Activated T-cell treated with anti-CD3 and anti-CD28 coated beads, Interleukin-2, amount 50 U/mL, for 1 hour (primary cell): ENCODE measurements at regions not wholly inside any gene's neighbourhood (a gene's known extent, or its start where the extent isn't known, plus 50 kb on each side); places are given as distances from the start of the nearest gene placed in this dataset.

ENCODE experiments used
- DNase-seq: peaks from one replicate; pipeline ENCODE4 v3.0.0-alpha.2; 2020

DNA sequence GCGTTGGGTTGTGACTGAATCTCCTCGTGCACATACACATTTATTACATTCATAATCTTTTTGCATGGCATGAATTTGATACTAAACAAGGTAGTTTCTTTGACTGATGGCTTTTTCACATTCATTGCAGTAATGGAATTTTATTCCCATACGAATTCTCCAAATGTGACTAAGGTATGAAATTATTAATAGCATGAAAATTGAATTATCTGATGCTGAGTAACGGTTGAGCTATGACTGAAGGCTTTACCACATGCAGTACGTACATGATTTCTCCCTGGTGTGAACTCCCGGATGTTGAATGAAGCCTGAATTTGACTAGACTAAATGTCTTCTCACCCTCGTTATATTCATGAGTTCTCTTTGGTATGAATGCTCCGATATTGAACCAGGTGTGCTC lies 104.4 kb upstream of the C1GALT1 start:
- DNase-seq: no peak

- no peak for DNase-seq
Observed at GRCh38 chr7:7080802-7081201, 101.5 kb upstream of the C1GALT1 start.

DNA sequence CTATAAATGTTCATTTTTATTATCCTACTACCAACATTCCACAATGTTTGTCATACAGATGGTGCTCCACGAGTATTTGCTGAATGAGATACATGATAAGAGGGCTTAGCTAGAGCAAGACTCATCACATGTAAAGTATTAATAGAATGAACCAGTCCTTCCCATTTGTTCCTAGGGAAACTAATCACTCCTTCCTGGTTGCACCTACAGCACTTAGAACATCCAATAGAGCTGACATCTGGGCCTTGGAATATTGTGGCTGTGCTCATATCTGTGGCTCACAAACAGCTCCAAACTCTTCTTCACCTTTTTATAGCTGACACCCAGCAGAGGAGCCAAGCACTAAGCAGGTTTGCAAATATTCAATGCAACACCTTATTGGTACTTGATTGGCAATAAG lies 91.9 kb upstream of the C1GALT1 start:
- no peak for DNase-seq

GRCh38 chr7:7098280-7098818 lies 84.0 kb upstream of the C1GALT1 start:
- DNase-seq: no peak

DNA sequence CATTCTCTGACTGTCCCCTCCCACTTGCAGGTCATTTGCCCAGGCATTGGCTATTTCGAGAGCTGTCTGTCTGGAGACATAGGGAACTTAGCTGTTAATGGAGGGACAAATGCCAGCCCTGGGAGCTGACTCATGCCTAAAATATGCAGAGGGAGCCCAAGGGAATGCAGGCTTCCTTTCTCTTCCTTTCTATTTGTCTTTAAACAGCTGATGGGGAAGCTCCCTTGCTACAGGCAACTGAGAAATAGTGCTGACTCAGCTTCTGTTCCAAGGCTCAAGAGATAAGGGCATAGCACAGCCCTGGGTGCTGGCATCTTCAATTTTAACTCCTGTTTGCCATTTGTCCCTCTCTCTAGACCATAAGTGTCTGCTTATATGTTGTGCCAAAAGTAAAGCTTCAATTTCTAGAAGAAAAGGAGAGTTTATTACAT lies 82.7 kb upstream of the C1GALT1 start:
- no peak for DNase-seq

DNA sequence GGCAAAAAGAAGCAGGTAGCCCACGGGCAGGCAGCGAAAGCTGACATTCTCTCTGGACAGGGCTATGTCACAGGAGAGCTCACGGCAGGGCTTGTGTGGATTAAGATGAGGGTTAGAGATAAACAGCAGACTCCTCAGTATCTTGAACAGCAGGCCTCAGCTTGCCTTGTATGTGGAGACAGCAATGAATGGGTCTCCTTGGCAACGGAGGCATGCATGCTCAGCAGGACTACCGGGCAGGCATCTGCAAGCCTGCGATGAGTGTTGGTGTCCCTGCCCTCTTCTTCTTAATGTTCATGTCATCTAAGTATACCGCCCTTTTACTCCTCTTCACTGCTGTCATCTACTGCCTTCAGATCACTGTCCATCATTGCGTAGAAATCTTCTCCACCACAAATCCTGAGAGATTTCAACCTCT lies 81.9 kb upstream of the C1GALT1 start:
- DNase-seq: no peak

DNA sequence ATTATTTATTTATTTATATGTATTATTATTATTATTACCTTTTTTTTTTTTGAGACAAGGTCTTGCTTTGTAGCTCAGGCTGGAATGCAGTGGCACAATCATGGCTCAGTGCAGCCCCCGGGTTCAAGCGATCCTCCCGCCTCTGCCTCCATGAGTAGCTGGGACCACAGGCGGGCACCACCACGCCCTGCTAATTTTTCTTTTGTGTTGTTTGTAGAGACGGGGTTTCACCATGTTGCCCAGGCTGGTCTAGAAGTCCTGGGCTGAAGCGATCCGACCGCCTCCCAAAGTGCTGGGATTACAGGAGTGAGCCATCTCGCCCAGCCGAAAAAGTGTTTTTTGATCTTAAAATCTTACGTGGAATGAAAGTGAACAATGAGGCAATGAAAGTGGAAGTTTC lies 79.4 kb upstream of the C1GALT1 start:
- DNase-seq: no peak

GRCh38 chr7:7103343-7104313 lies 78.7 kb upstream of the C1GALT1 start:
- no peak for DNase-seq

GRCh38 chr7:7104314-7104698 lies 78.0 kb upstream of the C1GALT1 start:
- DNase-seq: no peak

GRCh38 chr7:7104971-7105370 lies 77.4 kb upstream of the C1GALT1 start:
- DNase-seq: no peak

DNA sequence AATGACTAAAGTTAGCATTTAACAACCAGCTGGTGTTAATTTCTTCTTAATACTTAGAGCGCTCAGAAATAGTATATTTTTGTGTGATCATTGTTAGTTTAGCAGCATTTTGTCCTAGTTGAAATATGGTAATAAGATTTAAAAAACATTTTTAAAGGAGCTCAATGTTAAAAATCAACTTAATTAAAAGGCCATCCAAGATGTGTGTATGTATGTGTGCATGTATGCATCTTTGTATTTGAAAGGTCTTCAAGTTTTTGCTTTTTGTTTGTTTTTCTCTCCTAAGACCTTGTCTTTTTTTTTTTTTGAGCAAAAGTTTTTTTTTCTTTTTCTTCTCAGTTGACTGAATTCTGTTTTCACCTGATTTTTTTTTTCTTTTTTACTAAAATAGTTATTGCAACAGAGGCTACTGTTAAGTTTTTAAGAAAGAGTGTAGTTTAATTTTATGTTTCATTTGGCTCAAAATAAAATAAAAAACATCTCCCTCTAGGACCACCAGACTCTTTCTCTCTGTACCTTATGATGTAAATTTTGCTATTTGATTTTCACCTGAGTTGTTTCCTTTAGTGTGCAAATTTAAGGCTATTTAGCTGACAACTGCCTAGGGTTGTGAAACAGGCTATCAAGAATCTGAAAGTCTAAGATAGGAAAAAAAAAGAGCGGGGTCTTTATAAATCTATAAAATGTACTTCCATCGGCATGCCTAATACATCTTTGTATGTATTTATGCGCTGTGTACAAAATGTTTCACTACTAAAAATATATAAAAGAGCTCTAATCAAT lies 76.4 kb upstream of the C1GALT1 start:
- DNase-seq: no peak

- no peak for DNase-seq
Observed at GRCh38 chr7:7108931-7109330, 73.4 kb upstream of the C1GALT1 start.

DNA sequence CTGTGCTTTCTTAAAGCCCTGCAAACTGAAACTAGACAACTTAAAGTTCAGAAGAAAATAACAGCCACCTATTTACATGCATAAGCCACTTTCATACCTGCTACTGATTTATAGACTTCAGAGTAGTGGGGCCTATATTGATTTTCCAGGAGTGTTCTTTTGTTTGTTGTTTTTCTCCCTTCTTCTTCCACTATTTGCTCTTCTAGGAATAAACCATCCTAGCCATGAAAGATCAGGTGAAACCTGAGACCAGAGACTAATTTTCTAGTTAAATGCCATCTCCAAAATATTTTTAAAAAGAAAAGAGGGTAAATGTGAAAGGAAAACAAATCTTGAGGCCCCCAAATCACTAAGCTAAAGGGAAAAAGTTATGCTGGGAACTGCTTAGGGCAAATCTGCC lies 72.4 kb upstream of the C1GALT1 start:
- no peak for DNase-seq

- no peak for DNase-seq
Observed at GRCh38 chr7:7110706-7111105, 71.6 kb upstream of the C1GALT1 start.

DNA sequence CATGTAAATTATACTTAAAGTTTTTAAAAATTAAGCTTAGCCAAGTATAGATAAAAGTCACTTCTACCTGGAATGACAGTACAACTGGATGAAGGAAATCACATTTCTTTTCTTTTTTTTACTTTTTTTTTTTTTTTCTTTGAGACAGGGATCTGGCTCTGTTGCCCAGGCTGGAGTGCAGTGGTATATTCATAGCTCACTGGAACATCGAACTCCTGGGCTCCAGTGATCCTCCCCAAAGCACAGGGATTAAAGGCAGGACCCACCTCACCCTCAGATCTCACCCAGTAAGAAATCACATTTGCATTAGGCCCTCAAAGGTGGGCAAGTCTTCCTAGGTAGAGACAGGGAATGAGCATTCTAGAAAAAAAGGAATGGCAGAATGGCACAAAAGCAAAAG lies 69.5 kb upstream of the C1GALT1 start:
- DNase-seq: no peak

DNA sequence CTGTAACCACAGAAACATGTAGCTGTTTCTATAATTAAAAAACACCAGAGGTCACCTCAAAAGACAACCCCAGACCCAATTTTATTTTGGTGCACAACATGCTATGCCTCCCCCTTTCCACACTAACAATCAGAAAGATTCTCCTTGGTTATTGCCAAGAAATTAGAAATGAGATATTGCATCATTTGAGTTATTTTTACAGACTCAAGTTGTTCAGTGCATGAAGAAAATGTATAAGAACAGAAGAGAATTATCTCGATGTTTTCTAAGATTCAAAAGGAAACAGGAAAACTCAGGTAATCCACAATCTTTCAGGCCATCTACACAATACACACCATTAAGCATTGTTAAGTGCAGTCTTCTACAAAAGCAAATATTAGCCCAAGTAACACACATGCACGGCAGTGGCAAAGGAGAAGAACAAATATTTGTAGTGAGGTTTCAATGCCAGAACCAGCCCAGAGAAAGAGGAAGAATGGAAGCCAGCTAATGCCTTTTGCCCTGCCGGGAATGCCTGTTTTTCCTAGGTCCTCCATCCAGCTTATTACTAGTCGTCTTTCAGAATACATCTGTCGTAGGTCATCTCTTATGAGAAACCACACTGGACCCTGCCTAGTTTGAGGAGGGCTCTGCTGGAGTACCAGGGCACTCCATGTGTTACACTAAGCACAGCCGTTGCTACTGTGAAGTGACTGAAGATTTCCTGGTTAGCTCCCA lies 67.6 kb upstream of the C1GALT1 start:
- no peak for DNase-seq

- no peak for DNase-seq
Observed at GRCh38 chr7:7117935-7118586, 64.3 kb upstream of the C1GALT1 start.

DNA sequence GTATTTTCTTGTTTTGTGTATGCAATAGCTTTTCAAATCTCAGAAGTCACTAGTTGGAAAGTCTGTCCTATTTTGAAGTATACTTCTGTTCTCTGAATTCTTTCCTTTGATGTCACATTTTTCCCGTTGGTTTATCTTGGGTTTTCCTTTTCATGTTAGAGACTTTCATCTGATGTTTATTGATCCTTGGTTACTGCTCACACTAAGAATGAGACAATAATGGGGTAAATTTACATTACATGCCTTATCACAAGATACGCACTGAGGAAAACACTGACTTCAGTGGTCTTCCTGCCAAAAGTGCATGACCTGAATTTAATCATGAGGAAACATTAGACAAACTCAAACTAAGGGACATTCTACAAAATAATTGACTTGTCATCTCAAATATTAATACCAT lies 63.5 kb upstream of the C1GALT1 start:
- no peak for DNase-seq

DNA sequence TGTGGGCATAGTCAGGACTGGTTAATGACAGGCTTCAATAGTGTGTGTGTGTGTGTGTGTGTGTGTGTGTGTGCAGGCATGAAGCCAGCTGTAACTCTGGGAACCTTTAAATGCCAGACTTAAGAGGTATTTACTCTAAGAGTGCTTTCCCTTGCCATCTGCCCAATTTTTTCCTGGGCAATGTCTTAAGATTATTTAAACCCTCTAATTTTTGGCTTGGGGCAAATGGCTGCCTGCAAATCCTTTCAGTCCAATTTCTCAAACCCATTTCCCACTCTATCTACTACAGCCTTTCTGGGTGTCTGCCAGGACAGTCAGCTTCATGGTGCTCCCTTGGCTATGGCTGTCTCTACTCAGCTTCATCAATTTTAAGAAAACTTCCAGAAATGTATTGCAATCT lies 62.6 kb upstream of the C1GALT1 start:
- no peak for DNase-seq

GRCh38 chr7:7122033-7122478 lies 60.3 kb upstream of the C1GALT1 start:
- DNase-seq: no peak

- no peak for DNase-seq
Observed at GRCh38 chr7:7122701-7123281, 59.6 kb upstream of the C1GALT1 start.

DNA sequence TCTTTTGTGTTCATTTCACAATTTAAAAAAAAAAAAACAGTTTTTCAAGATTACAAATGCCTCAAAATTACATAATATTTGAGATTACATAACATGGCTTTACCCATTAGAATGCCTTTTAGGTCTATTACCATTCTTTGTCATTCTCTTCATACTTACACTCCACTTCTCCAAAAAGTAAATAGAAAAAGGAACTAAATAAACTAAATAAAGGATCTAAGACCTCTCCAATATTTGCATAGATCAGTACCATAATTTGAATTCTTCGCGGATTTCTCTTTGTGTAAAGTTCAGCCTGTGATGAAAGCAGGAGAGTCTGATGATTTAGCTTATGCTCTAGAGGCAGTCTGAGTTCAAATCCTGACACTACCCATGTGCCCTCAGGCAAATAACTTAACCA lies 56.4 kb upstream of the C1GALT1 start:
- DNase-seq: no peak
